Testis (tissue), 2 donors: ENCODE measurements at regions not wholly inside any gene's neighbourhood (a gene's known extent, or its start where the extent isn't known, plus 50 kb on each side); places are given as distances from the start of the nearest gene placed in this dataset.

ENCODE experiments used
- POLR2A ChIP-seq: fragments of 450-650 bp; IDR thresholded peaks from one replicate; pipeline ENCODE4 v1.6.1; 2017; ENCODE audit warnings: antibody characterized with exemption, mild to moderate bottlenecking, moderate library complexity
- TF ChIP-seq, protein P1 (sequence below), 3 experiments: fragments of 450-650 bp in 2 of 3; fragments of 200-600 bp in 1 of 3; sonication (generic) in 1 of 3; IDR thresholded peaks; one replicate each; pipeline ENCODE4 v1.5.1; 2016 to 2019; ENCODE audit warnings: antibody characterized with exemption in 3 of 3, mild to moderate bottlenecking in 2 of 3, moderate library complexity in 1 of 3

DNA sequence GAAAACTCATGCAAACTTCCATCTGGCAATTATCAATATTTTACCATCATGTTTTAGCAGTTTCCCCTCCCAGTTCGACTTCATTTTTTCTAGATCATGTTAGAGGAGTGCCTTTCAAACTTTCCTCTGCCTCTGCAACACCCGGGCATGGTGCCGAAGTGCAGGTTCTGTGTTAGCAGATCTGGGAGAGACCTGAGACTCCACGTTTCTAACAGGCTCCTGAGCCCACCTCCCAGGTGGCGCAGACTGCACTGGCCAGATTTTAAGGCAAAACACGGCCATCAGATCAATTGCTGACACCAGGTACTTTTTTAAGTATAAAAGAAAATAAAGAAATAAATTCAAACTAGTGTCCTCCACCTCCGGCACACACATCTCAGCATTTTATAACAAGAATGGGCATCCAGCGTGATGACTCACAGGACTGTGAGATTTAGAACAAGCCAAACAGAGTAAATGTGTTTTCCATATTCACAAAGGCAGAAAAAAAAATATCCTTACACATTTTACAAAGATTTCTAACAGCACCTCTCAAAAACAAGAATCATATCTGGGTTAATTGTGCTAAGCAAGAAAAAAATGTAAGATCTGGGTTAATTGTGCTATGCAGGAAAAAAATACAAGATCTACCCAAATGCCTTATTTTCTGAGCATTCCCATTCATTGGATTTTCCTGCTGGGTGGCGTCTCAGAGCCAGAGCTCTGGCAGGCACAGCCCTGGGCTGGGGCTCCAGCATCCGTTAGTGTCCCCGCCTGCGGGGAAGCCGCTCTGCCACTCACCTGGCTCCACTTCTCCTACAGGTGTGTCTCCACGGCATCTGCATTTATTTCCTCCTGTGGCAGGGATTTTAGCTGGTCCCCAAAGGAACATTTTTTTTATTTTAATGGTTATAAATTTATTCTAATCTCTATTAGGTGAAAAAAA, 127.9 kb upstream of the SOX1 start:
- TF ChIP-seq, protein P1, sequence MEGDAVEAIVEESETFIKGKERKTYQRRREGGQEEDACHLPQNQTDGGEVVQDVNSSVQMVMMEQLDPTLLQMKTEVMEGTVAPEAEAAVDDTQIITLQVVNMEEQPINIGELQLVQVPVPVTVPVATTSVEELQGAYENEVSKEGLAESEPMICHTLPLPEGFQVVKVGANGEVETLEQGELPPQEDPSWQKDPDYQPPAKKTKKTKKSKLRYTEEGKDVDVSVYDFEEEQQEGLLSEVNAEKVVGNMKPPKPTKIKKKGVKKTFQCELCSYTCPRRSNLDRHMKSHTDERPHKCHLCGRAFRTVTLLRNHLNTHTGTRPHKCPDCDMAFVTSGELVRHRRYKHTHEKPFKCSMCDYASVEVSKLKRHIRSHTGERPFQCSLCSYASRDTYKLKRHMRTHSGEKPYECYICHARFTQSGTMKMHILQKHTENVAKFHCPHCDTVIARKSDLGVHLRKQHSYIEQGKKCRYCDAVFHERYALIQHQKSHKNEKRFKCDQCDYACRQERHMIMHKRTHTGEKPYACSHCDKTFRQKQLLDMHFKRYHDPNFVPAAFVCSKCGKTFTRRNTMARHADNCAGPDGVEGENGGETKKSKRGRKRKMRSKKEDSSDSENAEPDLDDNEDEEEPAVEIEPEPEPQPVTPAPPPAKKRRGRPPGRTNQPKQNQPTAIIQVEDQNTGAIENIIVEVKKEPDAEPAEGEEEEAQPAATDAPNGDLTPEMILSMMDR (IDR thresholded peaks at IDR 0.05) = no peak
- no peak for TF ChIP-seq POLR2A
